NT2/D1 (cell line): ENCODE measurements at regions not wholly inside any gene's neighbourhood (a gene's known extent, or its start where the extent isn't known, plus 50 kb on each side); places are given as distances from the start of the nearest gene placed in this dataset.

Experiments
- SUZ12 ChIP-seq: IDR thresholded peaks from 2 replicates; pipeline ENCODE4 v1.6.1; 2011; ENCODE audit not compliant: insufficient read length, insufficient read depth; ENCODE audit errors: extremely low read depth
- YY1 ChIP-seq: IDR thresholded peaks from 2 replicates; pipeline ENCODE4 v1.6.1; 2011; ENCODE audit not compliant: insufficient read length, insufficient read depth
- ZNF274 ChIP-seq: IDR thresholded peaks from 2 replicates; pipeline ENCODE4 v1.6.1; 2011; ENCODE audit warnings: mild to moderate bottlenecking, low read depth, low read length

GRCh38 chr1:115465802-115466363 is 127.8 kb upstream of the NGF start:
- TF ChIP-seq SUZ12 (no peak), YY1 (no peak), ZNF274 (no peak)
